SHP77 treated with DMSO at 0.1 percent for 48 hours (cell line): ENCODE measurements at regions not wholly inside any gene's neighbourhood (a gene's known extent, or its start where the extent isn't known, plus 50 kb on each side); places are given as distances from the start of the nearest gene placed in this dataset.

ENCODE experiments used
- DNase-seq: peaks from one replicate; lab custom pipeline; 2025; lab: John Stamatoyannopoulos, UW

- DNase-seq: no peak
Observed at GRCh38 chr2:7598402-7598801, 681.2 kb downstream of the RNF144A start.

GRCh38 chr2:7599462-7600258 lies 682.4 kb downstream of the RNF144A start:
- DNase-seq: no peak

GRCh38 chr2:7601990-7602389 lies 684.8 kb downstream of the RNF144A start:
- DNase-seq: no peak

GRCh38 chr2:7604456-7604855 lies 687.2 kb downstream of the RNF144A start:
- no peak for DNase-seq

GRCh38 chr2:7607441-7608173 lies 690.4 kb downstream of the RNF144A start:
- DNase-seq: no peak

GRCh38 chr2:7609556-7609955 lies 692.3 kb downstream of the RNF144A start:
- no peak for DNase-seq

- DNase-seq: no peak
Observed at GRCh38 chr2:7609974-7610373, 692.8 kb downstream of the RNF144A start.

GRCh38 chr2:7611750-7612149 lies 694.5 kb downstream of the RNF144A start:
- no peak for DNase-seq

- no peak for DNase-seq
Observed at GRCh38 chr2:7612969-7613368, 695.8 kb downstream of the RNF144A start.

GRCh38 chr2:7613831-7614230 lies 696.6 kb downstream of the RNF144A start:
- DNase-seq: no peak

GRCh38 chr2:7618031-7618430 lies 700.8 kb downstream of the RNF144A start:
- DNase-seq: no peak

GRCh38 chr2:7619203-7619970 lies 702.2 kb downstream of the RNF144A start:
- DNase-seq: no peak

GRCh38 chr2:7620255-7620654 lies 703.0 kb downstream of the RNF144A start:
- no peak for DNase-seq

GRCh38 chr2:7621018-7621814 lies 704.0 kb downstream of the RNF144A start:
- DNase-seq: no peak

- DNase-seq: no peak
Observed at GRCh38 chr2:7625392-7626138, 708.4 kb downstream of the RNF144A start.

- DNase-seq: no peak
Observed at GRCh38 chr2:7626139-7626537, 708.9 kb downstream of the RNF144A start.

- DNase-seq: no peak
Observed at GRCh38 chr2:7627583-7627982, 710.4 kb downstream of the RNF144A start.

- DNase-seq: no peak
Observed at GRCh38 chr2:7632420-7632819, 715.2 kb downstream of the RNF144A start.

GRCh38 chr2:7633566-7634153 lies 716.4 kb downstream of the RNF144A start:
- peak; percentile 79 for DNase-seq

GRCh38 chr2:7634409-7634808 lies 717.2 kb downstream of the RNF144A start:
- peak; percentile 94 for DNase-seq

GRCh38 chr2:7639476-7639875 lies 722.3 kb downstream of the RNF144A start:
- DNase-seq: no peak
